CD4-positive, alpha-beta T cell (primary cell): ENCODE measurements at regions not wholly inside any gene's neighbourhood (a gene's known extent, or its start where the extent isn't known, plus 50 kb on each side); places are given as distances from the start of the nearest gene placed in this dataset.

Experiments
- ATAC-seq: fragments of 200-7000 bp; cut with Tn5 transposase; one replicate; pipeline ENCODE4 v1.10.0; 2022; ENCODE audit warnings: mild to moderate bottlenecking; ENCODE audit not compliant: poor library complexity
- CTCF ChIA-PET: fragments of 350-600 bp; sonication (Branson Sonifier 250); formaldehyde crosslinking; loops from one replicate; lab custom pipeline; 2021; ENCODE audit warnings: antibody characterized with exemption, inconsistent platforms; lab: Charles Lee
- POLR2A ChIA-PET: fragments of 350-600 bp; sonication (Branson Sonifier 250); formaldehyde crosslinking; loops from one replicate; lab custom pipeline; 2021; ENCODE audit warnings: antibody characterized with exemption, inconsistent platforms; lab: Charles Lee
- DNase-seq, 14 experiments: peaks; one replicate each; pipeline ENCODE4 v3.0.0-alpha.2; 2013 to 2020; ENCODE audit warnings: mixed read lengths in 2 of 14
- H3K27ac ChIP-seq, 2 donors: one replicate each; pipeline versions ENCODE4 v1.5.1 to v1.7.0; 2013; ENCODE audit warnings: low read length in 2 of 2, low read depth in 1 of 2, mild to moderate bottlenecking in 1 of 2
- H3K27me3 ChIP-seq, 2 experiments: 1 replicate in 1 of 2; 2 replicates in 1 of 2; pipeline versions ENCODE4 v1.6.1 to v1.7.0; 2013; ENCODE audit warnings: low read length in 2 of 2, control low read depth in 1 of 2, mild to moderate bottlenecking in 1 of 2, moderate library complexity in 1 of 2; ENCODE audit not compliant: insufficient read depth in 2 of 2, control insufficient read depth in 1 of 2
- H3K36me3 ChIP-seq: one replicate; pipeline ENCODE4 v1.6.1; 2013; ENCODE audit warnings: low read length, control low read depth; ENCODE audit not compliant: insufficient read depth
- H3K4me1 ChIP-seq: one replicate; pipeline ENCODE4 v1.6.1; 2013; ENCODE audit warnings: low read length, control low read depth; ENCODE audit not compliant: insufficient read depth
- H3K4me3 ChIP-seq: one replicate; pipeline ENCODE4 v1.5.1; 2013; ENCODE audit warnings: mild to moderate bottlenecking, low read length, moderate library complexity
- H3K9me3 ChIP-seq, 2 experiments: 1 replicate in 1 of 2; 2 replicates in 1 of 2; pipeline versions ENCODE4 v1.6.1 to v1.7.0; 2013; ENCODE audit warnings: low read length in 2 of 2, mild to moderate bottlenecking in 2 of 2, control low read depth in 1 of 2, moderate library complexity in 1 of 2; ENCODE audit not compliant: control insufficient read depth in 1 of 2, insufficient read depth in 1 of 2
- H3K27ac Mint-ChIP-seq: one replicate; pipeline ENCODE4 v1.8.0; 2020; ENCODE audit warnings: mixed read lengths
- H3K27me3 Mint-ChIP-seq: one replicate; pipeline ENCODE4 v1.8.0; 2021; ENCODE audit warnings: mixed read lengths
- H3K36me3 Mint-ChIP-seq: one replicate; pipeline ENCODE4 v1.8.0; 2021; ENCODE audit warnings: low read depth, mixed read lengths
- H3K4me1 Mint-ChIP-seq: one replicate; pipeline ENCODE4 v1.8.0; 2021; ENCODE audit warnings: low read depth, mixed read lengths
- H3K4me3 Mint-ChIP-seq: one replicate; pipeline ENCODE4 v1.8.0; 2020; ENCODE audit warnings: mild to moderate bottlenecking, mixed read lengths
- H3K9me3 Mint-ChIP-seq: one replicate; pipeline ENCODE4 v1.8.0; 2020; ENCODE audit warnings: mixed read lengths
- intact Hi-C, 2 experiments: fragments of 100-400 bp; cut with DNase I in 1 of 2; cut with micrococcal nuclease in 1 of 2; formaldehyde crosslinking; loops; one replicate each; pipeline versions ENCODE4 v1.15.1 to v1.9.0; 2023 to 2025; cut with DNase I, micrococcal nuclease
- TF ChIP-seq, protein P1 (sequence below): fragments of 200-600 bp; IDR thresholded peaks from one replicate; pipeline ENCODE4 v1.8.0; 2022; ENCODE audit warnings: antibody characterized with exemption, mild to moderate bottlenecking

- ChIA-PET CTCF (interaction anchor here (0.7 kb wide), 1 partner anchor 217 kb away, joined by 3 read pairs; no protein-coding TSS in a partner anchor), POLR2A (interaction anchor here (1.5 kb wide), 1 partner anchor 36 kb away, joined by 3 read pairs; no protein-coding TSS in a partner anchor)
- Histone ChIP-seq H3K4me1 (no peaks in the 10 kb centered on the region), H3K27me3 (no peaks in the 10 kb centered on the region), H3K9me3 (no peaks in the 10 kb centered on the region), H3K36me3 (no peaks in the 10 kb centered on the region), H3K27ac (no peak overlapping the region), H3K4me3 (no peak overlapping the region)
- ATAC-seq (no peak), DNase-seq (no peak)
- Mint-ChIP-seq H3K27ac (no peak overlapping the region), H3K4me1 (no peaks in the 10 kb centered on the region), H3K9me3 (peaks cover 9% of the 10 kb centered on the region), H3K36me3 (no peaks in the 10 kb centered on the region), H3K4me3 (no peak overlapping the region), H3K27me3 (no peaks in the 10 kb centered on the region)
- intact Hi-C loops = no loop called here
- TF ChIP-seq, protein P1, sequence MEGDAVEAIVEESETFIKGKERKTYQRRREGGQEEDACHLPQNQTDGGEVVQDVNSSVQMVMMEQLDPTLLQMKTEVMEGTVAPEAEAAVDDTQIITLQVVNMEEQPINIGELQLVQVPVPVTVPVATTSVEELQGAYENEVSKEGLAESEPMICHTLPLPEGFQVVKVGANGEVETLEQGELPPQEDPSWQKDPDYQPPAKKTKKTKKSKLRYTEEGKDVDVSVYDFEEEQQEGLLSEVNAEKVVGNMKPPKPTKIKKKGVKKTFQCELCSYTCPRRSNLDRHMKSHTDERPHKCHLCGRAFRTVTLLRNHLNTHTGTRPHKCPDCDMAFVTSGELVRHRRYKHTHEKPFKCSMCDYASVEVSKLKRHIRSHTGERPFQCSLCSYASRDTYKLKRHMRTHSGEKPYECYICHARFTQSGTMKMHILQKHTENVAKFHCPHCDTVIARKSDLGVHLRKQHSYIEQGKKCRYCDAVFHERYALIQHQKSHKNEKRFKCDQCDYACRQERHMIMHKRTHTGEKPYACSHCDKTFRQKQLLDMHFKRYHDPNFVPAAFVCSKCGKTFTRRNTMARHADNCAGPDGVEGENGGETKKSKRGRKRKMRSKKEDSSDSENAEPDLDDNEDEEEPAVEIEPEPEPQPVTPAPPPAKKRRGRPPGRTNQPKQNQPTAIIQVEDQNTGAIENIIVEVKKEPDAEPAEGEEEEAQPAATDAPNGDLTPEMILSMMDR = no peak
These were observed 420.4 kb upstream of the DCN start for GRCh38 chr12:91603060-91603459.

DNA sequence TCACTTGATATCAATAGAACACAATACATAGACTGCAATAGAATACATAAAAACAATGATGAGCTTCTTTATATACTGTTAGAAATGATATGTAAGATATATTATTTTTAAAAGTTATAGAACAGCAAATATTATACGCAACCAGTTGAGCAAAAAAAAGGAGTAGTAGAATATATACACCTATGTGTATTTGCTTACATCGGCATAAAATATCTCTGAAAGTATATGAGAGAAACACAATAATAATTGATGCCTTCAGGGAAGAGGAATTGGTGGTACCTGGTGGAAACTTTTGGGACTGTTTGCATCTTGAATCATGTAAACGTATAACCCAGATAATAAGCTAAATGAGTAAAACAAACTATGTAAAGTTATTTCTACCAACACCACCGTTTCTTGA is 418.4 kb upstream of the DCN start:
- no peaks in the 10 kb centered on the region for H3K4me1 Mint-ChIP-seq
- no peak for ATAC-seq
- ChIA-PET POLR2A (no interaction called here), CTCF (interaction anchor here (1.0 to 1.2 kb wide), 2 partner anchors 9 to 21 kb away, joined by 3 read pairs; no protein-coding TSS in a partner anchor)
- TF ChIP-seq, protein P1 = no peak
- no peaks in the 10 kb centered on the region for H3K27me3 Mint-ChIP-seq
- intact Hi-C loops = no loop called here
- no peak for DNase-seq
- peaks cover 13% of the 10 kb centered on the region for H3K9me3 Mint-ChIP-seq
- Histone ChIP-seq H3K27me3 (no peaks in the 10 kb centered on the region), H3K4me3 (no peak overlapping the region), H3K9me3 (no peaks in the 10 kb centered on the region), H3K36me3 (no peaks in the 10 kb centered on the region), H3K4me1 (no peaks in the 10 kb centered on the region), H3K27ac (no peak overlapping the region)
- H3K27ac Mint-ChIP-seq = no peak overlapping the region
- no peak overlapping the region for H3K4me3 Mint-ChIP-seq
- H3K36me3 Mint-ChIP-seq = no peaks in the 10 kb centered on the region

DNA sequence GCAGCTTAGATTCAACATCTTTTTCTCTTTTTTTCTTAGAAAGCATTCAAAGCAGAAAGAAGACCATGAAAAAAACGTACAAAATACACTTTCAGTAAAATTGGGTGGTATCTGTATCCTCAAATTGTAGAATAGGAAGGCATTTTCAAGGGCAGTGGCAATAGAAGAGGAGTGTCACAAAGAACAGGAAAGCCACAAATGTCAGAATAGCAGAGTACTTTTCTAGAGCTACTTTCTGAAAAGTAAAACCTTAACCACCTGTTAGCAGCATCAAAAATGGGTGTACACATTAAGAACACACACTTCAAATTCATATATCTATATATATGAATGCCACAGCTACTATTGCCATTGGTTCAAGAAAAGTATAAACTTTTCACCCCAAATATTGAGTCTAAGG is 412.1 kb upstream of the DCN start:
- Mint-ChIP-seq H3K4me3 (no peak overlapping the region), H3K36me3 (no peaks in the 10 kb centered on the region), H3K27me3 (no peaks in the 10 kb centered on the region), H3K9me3 (peaks cover 10% of the 10 kb centered on the region), H3K27ac (no peak overlapping the region), H3K4me1 (peaks cover 8% of the 10 kb centered on the region)
- Histone ChIP-seq H3K27ac (no peak overlapping the region), H3K9me3 (no peaks in the 10 kb centered on the region), H3K27me3 (no peaks in the 10 kb centered on the region), H3K4me1 (no peaks in the 10 kb centered on the region), H3K36me3 (no peaks in the 10 kb centered on the region), H3K4me3 (no peak overlapping the region)
- ChIA-PET POLR2A (no interaction called here), CTCF (interaction anchor here (1.3 kb wide), 1 partner anchor 9 kb away, joined by 3 read pairs; no protein-coding TSS in a partner anchor)
- no peak for ATAC-seq
- intact Hi-C loops = no loop called here
- TF ChIP-seq, protein P1 = no peak
- no peak for DNase-seq
